Stimulated activated CD8-positive, alpha-beta memory T cell treated with anti-CD3 and anti-CD28 coated beads, Interleukin-7, amount 100 ng/mL, for 48 hours (primary cell): ENCODE measurements at regions not wholly inside any gene's neighbourhood (a gene's known extent, or its start where the extent isn't known, plus 50 kb on each side); places are given as distances from the start of the nearest gene placed in this dataset.

Experiments
- DNase-seq, 2 donors: peaks; one replicate each; pipeline ENCODE4 v3.0.0-alpha.2; 2020; ENCODE audit warnings: low read depth in 1 of 2; ENCODE audit errors: extremely low read depth in 1 of 2

DNA sequence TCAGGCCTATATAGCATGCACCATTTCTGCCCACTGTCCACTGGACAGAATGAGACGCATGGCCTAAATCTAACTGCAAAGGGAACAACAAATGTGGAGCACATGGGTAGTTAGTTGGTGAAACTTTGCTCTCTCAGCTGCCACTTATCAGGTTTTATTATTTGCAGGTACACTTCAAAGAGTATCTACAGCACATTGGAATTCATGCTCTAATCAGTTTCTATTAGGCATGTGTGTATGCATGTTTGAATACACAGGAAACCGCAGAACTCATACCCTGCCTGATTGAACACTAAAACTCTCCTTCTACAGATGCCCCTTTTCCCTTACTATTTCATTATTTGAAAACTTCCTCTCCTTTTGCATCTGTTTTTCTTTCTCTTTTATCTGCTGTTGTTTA, 97.4 kb upstream of the HSF2 start:
- no peak for DNase-seq

DNA sequence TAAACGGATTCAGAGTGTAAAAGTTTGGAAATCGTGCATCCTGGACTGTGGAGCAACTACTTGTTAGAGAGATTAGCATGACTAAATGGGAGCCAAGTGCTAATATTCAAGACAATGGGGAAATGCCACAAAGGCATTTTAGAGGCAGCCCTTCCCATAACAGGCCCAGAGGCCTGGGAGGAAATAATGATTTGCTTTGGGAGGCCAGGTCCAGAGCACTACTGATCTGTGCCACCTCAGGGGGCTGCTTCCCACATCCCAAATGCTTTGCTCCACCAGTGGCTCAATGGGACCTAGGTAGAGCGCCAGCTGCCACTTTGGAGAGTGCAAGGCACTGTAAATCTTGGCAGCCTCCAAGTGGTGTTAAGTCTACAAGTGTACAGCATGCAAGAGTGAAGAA, 91.9 kb upstream of the HSF2 start:
- no peak for DNase-seq

DNA sequence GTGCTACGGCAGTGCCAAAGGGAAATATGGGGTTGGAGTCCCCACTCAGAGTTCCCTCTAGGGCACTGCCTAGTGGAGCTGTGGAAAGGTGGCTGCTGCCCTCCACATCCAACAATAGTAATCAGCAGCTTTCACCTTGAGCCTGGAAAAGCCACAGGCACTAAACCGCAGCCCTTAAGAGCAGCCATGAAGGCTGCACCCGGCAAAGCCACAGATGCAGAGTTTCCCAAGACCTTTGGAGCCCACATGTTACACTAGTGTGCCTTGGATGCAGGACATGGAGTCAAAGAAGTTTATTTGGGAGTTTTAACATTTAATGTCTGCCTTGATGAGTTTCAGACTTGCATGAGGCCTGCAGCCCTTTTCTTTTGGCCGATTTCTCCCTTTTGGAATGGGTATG, 91.4 kb upstream of the HSF2 start:
- DNase-seq: no peak

DNA sequence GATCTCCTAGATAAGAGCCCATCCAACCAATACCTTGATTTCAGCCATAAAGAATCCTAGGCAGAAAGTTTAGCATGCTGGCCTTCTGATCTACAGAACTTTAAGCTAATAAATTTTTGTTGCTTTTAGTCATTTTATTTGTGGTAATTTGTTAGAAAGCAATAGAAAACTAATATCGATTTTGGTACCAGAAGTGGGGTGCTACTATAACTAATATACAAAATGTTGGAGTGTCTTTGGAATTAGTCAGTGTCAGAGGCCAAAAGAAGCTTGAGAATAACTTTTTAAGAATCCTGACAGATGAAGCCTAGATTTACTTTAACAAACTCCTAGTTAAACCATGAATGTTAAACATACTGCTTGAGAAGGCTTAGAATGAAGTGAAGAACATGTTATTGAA, 83.6 kb upstream of the HSF2 start:
- DNase-seq: no peak

DNA sequence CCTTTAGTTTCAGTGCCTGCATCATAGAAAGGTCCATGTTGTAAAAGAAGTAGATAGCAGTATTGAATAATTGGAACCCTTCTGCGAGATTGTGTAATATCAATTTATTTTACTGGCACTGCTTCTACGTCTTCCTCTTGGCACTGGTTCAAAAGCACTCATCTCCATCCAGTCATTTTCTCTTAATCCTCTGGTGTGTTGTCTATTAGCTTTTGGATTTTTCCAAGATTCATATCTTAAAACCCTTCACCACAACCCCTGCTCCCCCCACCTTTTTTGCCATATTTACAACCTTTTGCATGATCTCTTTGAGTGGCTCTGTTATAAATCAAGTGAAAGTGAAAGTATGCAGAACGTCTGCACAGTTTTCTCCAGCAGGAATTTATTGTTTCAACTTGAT, 76.6 kb upstream of the HSF2 start:
- DNase-seq: no peak

DNA sequence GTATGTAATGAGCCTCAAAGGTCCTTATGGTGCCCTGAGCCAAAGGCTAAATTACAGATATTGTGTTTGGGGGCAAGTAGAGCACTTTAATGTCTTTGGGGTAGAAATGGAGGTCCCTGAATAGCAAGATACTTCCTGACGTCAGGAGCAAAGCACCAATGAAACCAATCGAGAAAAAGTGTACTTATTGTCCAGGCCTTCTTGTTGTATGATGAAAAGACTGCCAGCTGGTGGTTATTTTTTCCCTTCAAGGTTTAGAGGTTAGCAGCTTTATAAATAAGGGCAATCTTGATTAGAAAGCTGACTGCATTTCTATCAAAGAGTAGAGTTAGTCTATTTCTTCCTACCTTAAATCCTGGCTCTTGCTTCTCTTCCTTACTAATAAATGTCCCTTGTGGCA, 76.1 kb upstream of the HSF2 start:
- DNase-seq: no peak

DNA sequence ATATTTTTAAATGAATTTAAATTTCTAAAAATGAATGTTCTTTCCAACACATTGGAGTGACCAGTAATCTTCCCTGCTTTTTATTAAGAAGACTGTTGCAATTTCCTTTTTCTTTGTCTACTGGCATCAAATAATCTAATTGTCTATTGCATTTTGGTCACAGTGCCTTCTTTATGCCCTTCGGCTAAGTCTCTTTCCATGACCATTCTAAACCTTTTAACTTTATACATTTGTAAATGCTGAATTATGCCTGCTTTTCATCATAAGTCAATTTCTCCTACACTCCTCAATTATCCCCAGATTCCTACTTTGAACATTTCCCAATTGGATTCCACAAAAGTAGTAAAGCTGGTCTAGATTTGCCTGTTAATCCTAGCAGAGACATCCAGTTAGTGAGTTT, 69.1 kb upstream of the HSF2 start:
- no peak for DNase-seq

DNA sequence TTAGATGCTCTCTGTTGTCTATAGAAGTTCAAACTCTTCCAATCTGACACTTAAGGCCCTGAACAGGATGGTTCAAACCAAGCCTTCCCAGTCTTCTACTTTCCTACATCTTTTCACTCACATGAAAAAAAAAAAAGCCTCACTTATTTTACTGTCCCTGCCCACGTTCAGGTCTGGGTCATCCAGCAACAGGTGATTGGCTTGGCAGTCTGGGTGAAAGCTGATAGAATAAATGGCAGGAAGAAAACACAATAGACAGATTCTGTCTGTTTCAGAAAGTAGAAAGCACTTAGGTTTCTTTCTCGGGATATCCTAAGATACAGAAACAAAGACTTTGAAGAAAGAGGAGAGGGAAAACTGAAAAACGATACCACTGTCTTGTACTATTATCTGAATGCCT, 61.8 kb upstream of the HSF2 start:
- DNase-seq: no peak

DNA sequence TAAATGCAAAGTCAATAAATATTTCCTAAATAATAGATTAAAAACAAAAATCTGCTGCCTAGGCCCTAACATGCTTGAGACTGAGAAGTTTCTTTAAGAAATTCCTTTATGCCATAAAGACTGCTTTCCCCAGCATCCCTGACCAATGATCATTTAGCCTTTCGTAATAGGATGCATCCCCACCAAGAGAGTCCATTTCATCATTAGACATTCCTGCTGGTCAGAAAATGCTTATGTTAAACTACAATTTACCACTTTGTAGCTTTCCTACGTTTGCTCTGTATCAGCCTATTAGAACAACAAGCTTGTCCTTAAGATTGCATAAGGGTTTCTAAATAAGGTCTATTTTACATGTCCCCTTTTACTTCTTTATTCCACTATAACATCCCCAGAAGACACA, 59.8 kb upstream of the HSF2 start:
- no peak for DNase-seq

DNA sequence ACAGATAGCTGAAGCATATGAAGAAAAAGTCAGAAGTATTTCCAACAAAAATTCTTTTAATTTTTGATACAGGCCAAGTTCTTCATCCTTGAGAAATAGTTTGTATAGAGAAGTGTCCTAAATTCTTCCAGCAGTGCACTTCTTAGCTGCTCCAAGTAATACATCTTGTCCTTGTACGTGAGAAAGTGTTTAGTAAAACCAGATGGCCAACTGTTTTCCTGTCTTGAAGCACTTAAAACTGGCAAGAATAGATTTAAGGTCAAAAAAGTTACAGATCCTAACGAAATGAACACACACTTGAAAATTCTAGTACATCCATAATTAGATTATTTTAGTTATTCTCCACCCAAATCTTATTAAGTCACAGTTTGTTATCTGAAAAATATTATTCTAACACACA, 52.2 kb upstream of the HSF2 start:
- DNase-seq: no peak

DNA sequence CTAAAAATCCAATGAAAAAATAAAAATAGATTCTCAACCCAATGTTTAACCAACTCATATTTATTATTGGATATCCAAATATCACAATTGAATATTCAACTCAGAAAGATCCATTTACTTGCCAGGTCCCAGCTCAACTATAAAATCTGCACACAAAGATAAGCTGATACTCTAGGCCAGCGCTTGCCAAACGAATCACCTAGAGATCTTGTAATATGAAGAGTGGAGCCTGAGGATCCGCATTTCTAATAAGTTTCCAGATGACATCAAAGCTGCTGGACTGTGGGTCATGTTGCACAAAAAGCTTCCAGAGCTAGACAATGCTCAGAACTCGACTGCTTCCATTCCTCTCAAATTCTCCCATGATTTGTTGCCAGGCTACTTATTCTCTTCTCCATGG, 51.7 kb upstream of the HSF2 start:
- DNase-seq: no peak
